K562 (cell line): ENCODE measurements at regions not wholly inside any gene's neighbourhood (a gene's known extent, or its start where the extent isn't known, plus 50 kb on each side); places are given as distances from the start of the nearest gene placed in this dataset.

Experiments
- CTCF ChIP-seq, 3 experiments: IDR thresholded peaks in 2 of 3; conservative IDR thresholded peaks in 1 of 3; 2 replicates each; pipeline ENCODE4 v1.5.1; 2011 to 2012; ENCODE audit warnings: low read length in 3 of 3, mild to moderate bottlenecking in 3 of 3, control low read depth in 2 of 3, improper control_type of control experiment in 1 of 3, inconsistent platforms in 1 of 3, low read depth in 1 of 3, mixed read lengths in 1 of 3, moderate library complexity in 1 of 3; ENCODE audit not compliant: insufficient read depth in 2 of 3
- EZH2 ChIP-seq: IDR thresholded peaks from 2 replicates; pipeline ENCODE4 v1.6.1; 2012; ENCODE audit warnings: low read depth, mild to moderate bottlenecking, inconsistent platforms, low read length, borderline replicate concordance
- MYNN ChIP-seq, 2 experiments: sonication (generic); formaldehyde crosslinking in 1 of 2; IDR thresholded peaks; 2 replicates each; pipeline versions ENCODE4 v1.5.0 to v1.6.1; 2016 to 2020; ENCODE audit warnings: antibody characterized with exemption in 1 of 2, missing genetic modification reagents in 1 of 2
- SIN3A ChIP-seq, 2 experiments: fragments of 150-350 bp in 1 of 2; IDR thresholded peaks; 2 replicates each; pipeline ENCODE4 v1.6.1; 2011 to 2016; ENCODE audit warnings: borderline replicate concordance in 2 of 2, low read depth in 2 of 2, low read length in 2 of 2, mild to moderate bottlenecking in 2 of 2, moderate library complexity in 2 of 2; ENCODE audit not compliant: control insufficient read depth in 1 of 2
- ZNF764 ChIP-seq: fragments of 250-450 bp; sonication (Bioruptor Pico); IDR thresholded peaks from 2 replicates; pipeline ENCODE4 v1.4.0; 2020; ENCODE audit warnings: low read depth, mild to moderate bottlenecking, moderate library complexity

DNA sequence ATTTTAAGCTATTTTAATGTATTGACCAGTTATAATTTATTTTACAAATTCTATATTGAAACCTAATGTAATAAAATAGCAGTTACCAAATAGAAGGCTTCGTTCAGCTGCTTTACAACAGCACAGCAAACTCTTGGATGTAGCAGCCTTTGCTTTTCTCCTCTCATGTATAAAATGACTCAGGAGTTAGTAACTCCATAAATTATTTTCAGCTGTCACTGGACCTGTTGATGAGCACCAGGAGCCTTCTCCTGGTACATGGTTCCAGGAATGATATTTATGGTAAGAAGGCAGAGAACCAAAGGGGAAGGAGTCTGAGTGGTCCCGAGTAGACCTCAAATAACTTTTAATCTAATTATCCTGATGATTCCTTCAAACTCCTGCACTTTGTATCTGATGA lies 256.4 kb upstream of the NETO1 start:
- no peak for TF ChIP-seq CTCF (IDR thresholded peaks at IDR 0.05 in 2 of 3, conservative IDR thresholded peaks at IDR 0.05 in 1 of 3; ENCODE audit: insufficient read depth in 2 of 3, low read depth in 1 of 3, low read length in 3 of 3)
- TF ChIP-seq MYNN (IDR thresholded peaks at IDR 0.05) = no peak
- no peak for TF ChIP-seq MYNN (CRISPR knock-in tag; IDR thresholded peaks at IDR 0.05)
- TF ChIP-seq SIN3A (IDR thresholded peaks at IDR 0.05; ENCODE audit: borderline replicate concordance in 2 of 2, control insufficient read depth in 1 of 2, low read depth in 2 of 2, low read length in 2 of 2) = no peak
- no peak for TF ChIP-seq ZNF764 (CRISPR knock-in tag)
- TF ChIP-seq EZH2 = no peak
